ENCODE measurements at regions not wholly inside any gene's neighbourhood (a gene's known extent, or its start where the extent isn't known, plus 50 kb on each side); places are given as distances from the start of the nearest gene placed in this dataset.

GRCh38 chr10:128883231-128884032 lies 583.6 kb upstream of the MGMT start:
- ATAC-seq, result no peak
- H3K27me3 Mint-ChIP-seq, result peaks cover 3 to 32% (median 11%) of the 10 kb centered on the region in 5 donors

GRCh38 chr10:128884033-128884425 lies 583.0 kb upstream of the MGMT start:
- no peak overlapping the region for H3K27ac Mint-ChIP-seq
- no peak for ATAC-seq

More at GRCh38 chr10:128883231-128884032, 583.6 kb upstream of the MGMT start:
- H3K27ac Mint-ChIP-seq, result no peak overlapping the region
- peaks cover 0 to 14% (median 2%) of the 10 kb centered on the region in 9 donors for H3K9me3 Mint-ChIP-seq
- H3K4me3 Mint-ChIP-seq, result no peak overlapping the region
- peaks cover 0 to 2% (median 0%) of the 10 kb centered on the region in 4 donors for H3K4me1 Mint-ChIP-seq
- DNase-seq, result no peak
- H3K36me3 Mint-ChIP-seq, result peaks cover 0 to 4% (median 0%) of the 10 kb centered on the region in 3 donors
- POLR2A ChIA-PET, result no interaction called here

GRCh38 chr10:128884496-128885072 lies 582.5 kb upstream of the MGMT start:
- ATAC-seq, result no peak
- Mint-ChIP-seq H3K27me3 (peaks cover 3 to 21% (median 11%) of the 10 kb centered on the region in 5 donors), H3K36me3 (peaks cover 0 to 9% (median 0%) of the 10 kb centered on the region in 3 donors), H3K4me1 (peaks cover 0 to 2% (median 0%) of the 10 kb centered on the region in 4 donors), H3K9me3 (peaks cover 0 to 16% (median 5%) of the 10 kb centered on the region in 9 donors), H3K27ac (no peak overlapping the region), H3K4me3 (no peak overlapping the region)
- POLR2A ChIA-PET, result no interaction called here
- DNase-seq, result no peak

More at GRCh38 chr10:128884033-128884425, 583.0 kb upstream of the MGMT start:
- peaks cover 3 to 26% (median 11%) of the 10 kb centered on the region in 5 donors for H3K27me3 Mint-ChIP-seq
- no peak for DNase-seq
- H3K4me1 Mint-ChIP-seq, result peaks cover 0 to 2% (median 0%) of the 10 kb centered on the region in 4 donors
- H3K36me3 Mint-ChIP-seq, result peaks cover 0 to 9% (median 0%) of the 10 kb centered on the region in 3 donors
- H3K4me3 Mint-ChIP-seq, result no peak overlapping the region
- POLR2A ChIA-PET, result no interaction called here
- H3K9me3 Mint-ChIP-seq, result peaks cover 0 to 12% (median 5%) of the 10 kb centered on the region in 9 donors

GRCh38 chr10:128885573-128886555 lies 581.2 kb upstream of the MGMT start:
- H3K9me3 Mint-ChIP-seq, result peaks cover 0 to 19% (median 7%) of the 10 kb centered on the region in 9 donors
- no peak overlapping the region for H3K4me3 Mint-ChIP-seq
- peaks cover 0 to 2% (median 0%) of the 10 kb centered on the region in 4 donors for H3K4me1 Mint-ChIP-seq
- H3K27ac Mint-ChIP-seq, result no peak overlapping the region
- peaks cover 0 to 9% (median 0%) of the 10 kb centered on the region in 3 donors for H3K36me3 Mint-ChIP-seq
- DNase-seq (no peak), ATAC-seq (no peak)
- H3K27me3 Mint-ChIP-seq, result peaks cover 2 to 12% (median 3%) of the 10 kb centered on the region in 5 donors
- POLR2A ChIA-PET, result no interaction called here

GRCh38 chr10:128887856-128888255 lies 579.2 kb upstream of the MGMT start:
- H3K27me3 Mint-ChIP-seq, result peaks cover 0 to 5% (median 1%) of the 10 kb centered on the region in 5 donors
- ATAC-seq, result no peak
- POLR2A ChIA-PET, result no interaction called here
- DNase-seq, result no peak
- H3K36me3 Mint-ChIP-seq, result peaks cover 0 to 9% (median 0%) of the 10 kb centered on the region in 3 donors
- H3K4me3 Mint-ChIP-seq, result no peak overlapping the region
- no peak overlapping the region for H3K27ac Mint-ChIP-seq
- peaks cover 0 to 21% (median 4%) of the 10 kb centered on the region in 9 donors for H3K9me3 Mint-ChIP-seq
- no peaks in the 10 kb centered on the region for H3K4me1 Mint-ChIP-seq

- Mint-ChIP-seq H3K9me3 (peaks cover 0 to 21% (median 4%) of the 10 kb centered on the region in 9 donors), H3K4me1 (peaks cover 0 to 1% (median 0%) of the 10 kb centered on the region in 4 donors), H3K27ac (no peak overlapping the region), H3K36me3 (peaks cover 0 to 9% (median 0%) of the 10 kb centered on the region in 3 donors), H3K27me3 (peaks cover 0 to 11% (median 5%) of the 10 kb centered on the region in 5 donors), H3K4me3 (no peak overlapping the region)
- POLR2A ChIA-PET, result no interaction called here
- DNase-seq (no peak), ATAC-seq (no peak)
Measured at GRCh38 chr10:128892005-128892404, 575.0 kb upstream of the MGMT start.

- POLR2A ChIA-PET, result no interaction called here
- peaks cover 0 to 10% (median 5%) of the 10 kb centered on the region in 5 donors for H3K27me3 Mint-ChIP-seq
- DNase-seq (no peak), ATAC-seq (no peak)
- H3K36me3 Mint-ChIP-seq, result no peaks in the 10 kb centered on the region
- H3K27ac Mint-ChIP-seq, result no peak overlapping the region
- H3K4me3 Mint-ChIP-seq, result no peak overlapping the region
- peaks cover 0 to 5% (median 0%) of the 10 kb centered on the region in 9 donors for H3K9me3 Mint-ChIP-seq
- H3K4me1 Mint-ChIP-seq, result peaks cover 0 to 2% (median 0%) of the 10 kb centered on the region in 4 donors
Measured at GRCh38 chr10:128894641-128895040, 572.4 kb upstream of the MGMT start.

- peaks cover 0 to 5% (median 0%) of the 10 kb centered on the region in 9 donors for H3K9me3 Mint-ChIP-seq
- DNase-seq (no peak), ATAC-seq (no peak)
- peaks cover 0 to 2% (median 0%) of the 10 kb centered on the region in 4 donors for H3K4me1 Mint-ChIP-seq
- H3K27me3 Mint-ChIP-seq, result peaks cover 0 to 10% (median 5%) of the 10 kb centered on the region in 5 donors
- no peak overlapping the region for H3K27ac Mint-ChIP-seq
- no peak overlapping the region for H3K4me3 Mint-ChIP-seq
- H3K36me3 Mint-ChIP-seq, result no peaks in the 10 kb centered on the region
- POLR2A ChIA-PET, result no interaction called here
Measured at GRCh38 chr10:128895473-128895872, 571.6 kb upstream of the MGMT start.

GRCh38 chr10:128896116-128896795 lies 570.8 kb upstream of the MGMT start:
- no peak overlapping the region for H3K27ac Mint-ChIP-seq
- no peaks in the 10 kb centered on the region for H3K9me3 Mint-ChIP-seq
- DNase-seq, result no peak
- H3K4me1 Mint-ChIP-seq, result peaks cover 0 to 2% (median 0%) of the 10 kb centered on the region in 4 donors
- peaks cover 0 to 10% (median 5%) of the 10 kb centered on the region in 5 donors for H3K27me3 Mint-ChIP-seq
- POLR2A ChIA-PET, result no interaction called here
- H3K4me3 Mint-ChIP-seq, result no peak overlapping the region
- no peak for ATAC-seq
- H3K36me3 Mint-ChIP-seq, result no peaks in the 10 kb centered on the region

GRCh38 chr10:128896963-128897362 lies 570.1 kb upstream of the MGMT start:
- H3K27me3 Mint-ChIP-seq, result peaks cover 0 to 10% (median 4%) of the 10 kb centered on the region in 5 donors
- no peak for DNase-seq
- H3K9me3 Mint-ChIP-seq, result no peaks in the 10 kb centered on the region
- H3K4me1 Mint-ChIP-seq, result peaks cover 0 to 2% (median under 1%) of the 10 kb centered on the region in 4 donors
- no peak for ATAC-seq
- H3K36me3 Mint-ChIP-seq, result no peaks in the 10 kb centered on the region
- no peak overlapping the region for H3K27ac Mint-ChIP-seq
- no peak overlapping the region for H3K4me3 Mint-ChIP-seq
- POLR2A ChIA-PET, result no interaction called here

GRCh38 chr10:128897401-128898129 lies 569.5 kb upstream of the MGMT start:
- POLR2A ChIA-PET, result no interaction called here
- no peak overlapping the region for H3K27ac Mint-ChIP-seq
- ATAC-seq (no peak), DNase-seq (no peak)
- H3K27me3 Mint-ChIP-seq, result peaks cover 0 to 10% (median 3%) of the 10 kb centered on the region in 5 donors
- H3K36me3 Mint-ChIP-seq, result no peaks in the 10 kb centered on the region
- H3K4me3 Mint-ChIP-seq, result no peak overlapping the region
- no peaks in the 10 kb centered on the region for H3K9me3 Mint-ChIP-seq
- peaks cover 0 to 2% (median under 1%) of the 10 kb centered on the region in 4 donors for H3K4me1 Mint-ChIP-seq
